ENCODE measurements at regions not wholly inside any gene's neighbourhood (a gene's known extent, or its start where the extent isn't known, plus 50 kb on each side); places are given as distances from the start of the nearest gene placed in this dataset.
A peak's percentile ranks its signal among the peaks of the same experiment; 100 is the strongest.
"Not testable (repeated sequence)": the region's sequence is repeated elsewhere in the genome, so short reads cannot be mapped to it uniquely, and the experiment has no call there.

DNA sequence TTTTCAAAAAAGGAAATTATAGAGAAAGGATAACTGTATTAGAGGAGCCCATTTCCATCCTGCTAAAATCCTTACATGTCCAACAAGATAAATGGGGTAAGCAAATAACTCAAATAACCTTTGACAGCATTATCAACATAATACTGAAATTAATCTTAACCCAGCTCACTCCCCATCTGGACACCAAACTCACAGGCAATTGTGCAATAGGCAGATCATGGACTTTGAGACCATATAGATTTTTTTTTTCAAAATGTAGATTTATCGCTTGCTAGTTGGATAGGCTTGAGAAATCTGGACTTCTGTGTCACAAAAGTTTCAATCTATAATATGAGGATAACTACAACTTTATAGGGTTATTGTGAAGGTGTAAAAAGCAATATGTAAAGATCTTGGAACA lies 134.4 kb upstream of the ASCC3 start:
- no peak for DNase-seq

DNA sequence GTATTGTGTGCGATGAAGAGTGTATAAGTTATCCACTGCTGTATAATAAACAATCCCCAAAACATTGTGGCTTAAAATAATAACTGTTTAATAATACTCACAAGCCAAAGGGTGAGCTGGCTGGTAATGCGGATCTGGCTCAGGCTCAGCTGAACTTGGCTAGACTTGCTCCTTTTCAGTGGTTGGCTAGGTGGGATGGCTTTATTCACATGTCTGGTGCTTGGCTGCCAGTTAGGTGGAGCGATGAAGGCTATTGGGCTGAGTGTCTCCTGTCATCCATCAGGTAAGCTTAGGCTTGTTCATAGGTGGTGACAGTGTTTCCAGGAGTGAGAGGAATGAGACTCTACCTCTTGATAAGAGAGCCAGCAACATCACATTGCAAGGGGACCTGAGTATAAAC lies 135.0 kb upstream of the ASCC3 start:
- DNase-seq: no peak

- no peak for DNase-seq
Measured at GRCh38 chr6:101018157-101018556, 137.0 kb upstream of the ASCC3 start.

- no peak for DNase-seq
Measured at GRCh38 chr6:101021504-101021903, 140.4 kb upstream of the ASCC3 start.

GRCh38 chr6:101042966-101043365 lies 161.8 kb upstream of the ASCC3 start:
- DNase-seq: no peak

DNA sequence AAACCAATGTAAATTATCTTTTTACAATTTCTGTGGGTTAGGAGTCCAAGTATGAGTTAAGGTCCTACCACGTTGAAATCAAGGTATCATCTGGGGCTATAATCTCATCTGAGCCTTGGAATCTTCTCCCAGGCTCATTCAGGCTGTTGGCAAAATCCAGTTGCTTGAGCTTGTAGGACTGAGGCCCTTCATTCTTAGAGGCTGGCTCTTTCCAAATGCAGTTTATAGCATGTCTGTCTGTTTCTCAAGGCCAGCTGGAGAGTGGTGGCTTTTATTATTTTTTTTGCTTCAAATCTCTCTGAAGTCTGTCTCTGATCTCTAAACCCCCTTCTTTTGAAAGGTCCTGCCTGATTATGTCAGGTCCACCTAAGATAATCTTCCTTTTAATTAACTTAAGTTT lies 177.2 kb upstream of the ASCC3 start:
- DNase-seq: no peak

GRCh38 chr6:101066481-101066880 lies 185.4 kb upstream of the ASCC3 start:
- DNase-seq: no peak

DNA sequence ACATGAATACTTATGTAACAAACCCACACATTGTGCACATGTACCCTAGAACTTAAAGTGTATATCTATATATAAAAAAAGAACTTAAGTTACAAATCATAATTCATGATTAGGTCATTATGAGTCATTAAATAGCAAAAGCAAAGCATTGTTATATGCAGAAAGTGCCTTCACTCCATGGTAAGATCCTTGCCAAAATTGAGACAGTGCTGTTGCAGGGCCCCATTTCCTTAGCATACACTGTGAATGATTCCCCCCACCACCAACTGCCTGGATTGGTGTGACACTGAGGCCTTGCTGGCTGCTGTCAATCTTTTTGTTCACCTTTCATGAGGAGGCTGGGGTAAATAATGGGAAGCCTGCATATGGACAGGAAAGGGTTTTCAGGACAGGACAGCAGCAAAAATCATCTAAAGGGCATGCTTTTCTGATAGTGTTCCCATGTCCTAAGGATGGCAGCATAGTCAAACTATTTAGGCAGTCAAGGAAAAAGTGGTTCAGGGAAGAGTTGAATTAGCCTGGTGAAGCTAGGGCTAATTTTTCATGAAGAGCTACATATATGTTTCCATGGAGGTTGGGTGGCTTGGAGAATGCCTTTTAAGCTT lies 188.2 kb upstream of the ASCC3 start:
- DNase-seq: peak; percentile 22

- DNase-seq: no peak
Measured at GRCh38 chr6:101070044-101070608, 189.0 kb upstream of the ASCC3 start.

- no peak for DNase-seq
Measured at GRCh38 chr6:101077344-101077743, 196.2 kb upstream of the ASCC3 start.

DNA sequence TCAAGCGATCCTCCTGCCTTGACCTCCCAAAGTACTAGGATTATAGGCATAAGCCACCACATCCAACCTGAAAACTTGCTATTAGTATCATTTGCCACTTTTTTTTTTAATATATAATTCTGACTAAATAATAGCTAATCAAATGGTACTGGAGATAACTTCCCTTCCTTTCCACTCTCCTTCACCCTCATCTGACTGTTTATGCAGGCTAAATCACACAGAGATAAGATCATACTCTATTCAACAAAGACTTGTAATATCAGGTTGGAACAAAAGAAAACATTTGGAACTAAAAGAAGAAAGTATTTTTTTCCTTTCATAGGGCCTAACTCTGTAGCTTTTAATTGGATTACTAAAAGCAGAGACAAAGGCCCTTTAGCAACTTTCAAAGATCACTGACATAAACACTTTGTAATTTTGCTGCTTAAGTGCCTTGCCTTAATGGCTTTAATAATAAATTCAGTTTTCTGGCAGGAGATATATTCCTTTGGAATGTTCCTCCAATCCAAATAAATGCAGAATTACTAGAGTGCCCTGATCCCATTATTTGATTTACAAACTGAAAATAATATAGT lies 198.7 kb upstream of the ASCC3 start:
- no peak for DNase-seq

DNA sequence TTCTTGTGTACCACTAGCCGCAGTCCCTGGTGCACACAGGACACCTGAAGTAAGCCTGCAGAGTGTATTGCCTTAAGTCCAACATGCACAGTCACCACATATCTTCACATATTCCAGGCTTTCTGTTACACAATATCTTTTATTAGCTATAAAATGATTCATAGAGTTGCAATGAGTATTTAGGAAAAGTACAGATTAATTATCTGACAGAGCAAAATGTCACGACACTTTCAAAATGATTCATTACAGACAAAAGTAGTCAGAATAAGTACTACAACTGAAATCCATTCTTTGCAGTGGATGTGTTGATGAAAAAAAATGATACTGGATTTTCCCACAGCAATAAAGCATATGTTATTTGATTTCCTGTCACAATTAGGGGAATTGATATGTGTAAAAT lies 199.5 kb upstream of the ASCC3 start:
- DNase-seq: peak; percentile 67

GRCh38 chr6:101083533-101084175 lies 202.5 kb upstream of the ASCC3 start:
- DNase-seq: peak; percentile 90

- no peak for DNase-seq
Measured at GRCh38 chr6:101085327-101085726, 204.2 kb upstream of the ASCC3 start.

- no peak for DNase-seq
Measured at GRCh38 chr6:101086473-101086872, 205.3 kb upstream of the ASCC3 start.

- no peak for DNase-seq
Measured at GRCh38 chr6:101088594-101088993, 207.5 kb upstream of the ASCC3 start.

DNA sequence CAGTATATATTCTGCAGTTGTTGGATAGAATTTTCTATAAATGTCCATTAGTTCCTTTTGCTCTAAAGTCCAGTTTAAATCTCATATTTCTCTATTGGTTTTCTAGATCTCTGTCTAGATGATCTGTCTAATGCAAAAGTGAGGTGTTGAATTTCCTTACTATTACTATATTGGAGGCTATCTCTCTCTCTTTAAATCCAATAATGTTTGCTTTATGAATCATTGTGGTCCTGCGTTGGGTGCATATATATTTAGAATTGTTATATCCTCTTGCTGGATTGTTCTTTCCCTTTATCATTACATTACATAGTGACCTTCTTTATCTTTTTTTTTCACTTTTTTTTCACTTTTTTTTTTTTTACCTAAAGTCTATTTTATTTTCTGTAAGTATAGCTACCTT lies 208.5 kb upstream of the ASCC3 start:
- DNase-seq: no peak

- peak; percentile 34 for DNase-seq
Measured at GRCh38 chr6:101090281-101090680, 209.2 kb upstream of the ASCC3 start.

GRCh38 chr6:101098605-101099004 lies 217.5 kb upstream of the ASCC3 start:
- not testable (repeated sequence) for DNase-seq

- DNase-seq: no peak
Measured at GRCh38 chr6:101102702-101103101, 221.6 kb upstream of the ASCC3 start.

GRCh38 chr6:101108286-101108685 lies 227.2 kb upstream of the ASCC3 start:
- DNase-seq: peak; percentile 33

- DNase-seq: peak; percentile 47
Measured at GRCh38 chr6:101110814-101111213, 229.7 kb upstream of the ASCC3 start.

DNA sequence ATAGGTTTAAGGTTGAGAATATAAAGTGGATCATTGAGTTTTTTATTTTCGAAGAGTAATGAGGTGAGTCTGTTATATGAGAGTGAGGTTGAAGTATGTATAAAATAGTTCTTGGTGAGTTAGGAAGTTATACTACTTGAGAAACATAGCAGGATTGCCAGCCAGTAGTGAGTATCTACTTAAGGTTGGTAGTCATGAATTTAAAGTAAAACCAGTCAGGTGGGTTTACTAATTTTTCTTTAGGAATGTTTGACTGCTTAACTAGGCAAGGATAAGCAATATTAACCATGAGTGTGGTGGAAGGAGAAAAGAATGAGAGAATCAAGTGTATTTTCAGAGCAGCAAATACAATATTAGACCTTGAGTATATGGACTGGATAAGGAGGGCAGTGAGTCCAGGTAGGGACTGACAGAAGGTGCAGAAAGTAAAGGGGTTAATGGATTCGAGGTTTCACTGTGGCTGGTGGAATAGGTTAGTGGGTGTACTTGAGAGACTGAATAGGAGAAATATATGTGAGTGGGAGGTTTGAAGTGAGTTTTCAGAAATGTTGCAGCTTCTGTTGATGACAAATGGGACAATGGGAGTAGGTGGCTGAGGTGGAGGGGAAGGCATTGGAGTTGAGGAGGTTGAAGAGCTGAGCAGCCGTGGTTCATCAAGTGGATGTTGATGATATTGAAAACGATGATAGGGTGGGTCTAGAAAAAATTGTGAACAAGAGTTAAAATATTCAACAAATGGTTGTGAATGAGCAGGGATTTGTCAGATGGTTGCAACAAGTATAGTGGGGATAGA lies 232.5 kb upstream of the ASCC3 start:
- no peak for DNase-seq
